A673 (cell line): ENCODE measurements at regions not wholly inside any gene's neighbourhood (a gene's known extent, or its start where the extent isn't known, plus 50 kb on each side); places are given as distances from the start of the nearest gene placed in this dataset.

Experiments used
- EZH2 ChIP-seq: fragments of 200-600 bp; sonication (generic); IDR thresholded peaks from 2 replicates; pipeline ENCODE4 v1.6.1; 2017; ENCODE audit warnings: borderline replicate concordance, low read depth, mild to moderate bottlenecking, mixed read lengths, antibody characterized with exemption, low read length; ENCODE audit not compliant: poor library complexity, severe bottlenecking
- TF ChIP-seq, protein P1 (sequence below): fragments of 300-800, 200-600 bp; sonication (generic); conservative IDR thresholded peaks from 2 replicates; pipeline ENCODE4 v1.5.1; 2017; ENCODE audit warnings: low read depth, mild to moderate bottlenecking, antibody characterized with exemption, low read length, moderate library complexity, mixed read lengths

DNA sequence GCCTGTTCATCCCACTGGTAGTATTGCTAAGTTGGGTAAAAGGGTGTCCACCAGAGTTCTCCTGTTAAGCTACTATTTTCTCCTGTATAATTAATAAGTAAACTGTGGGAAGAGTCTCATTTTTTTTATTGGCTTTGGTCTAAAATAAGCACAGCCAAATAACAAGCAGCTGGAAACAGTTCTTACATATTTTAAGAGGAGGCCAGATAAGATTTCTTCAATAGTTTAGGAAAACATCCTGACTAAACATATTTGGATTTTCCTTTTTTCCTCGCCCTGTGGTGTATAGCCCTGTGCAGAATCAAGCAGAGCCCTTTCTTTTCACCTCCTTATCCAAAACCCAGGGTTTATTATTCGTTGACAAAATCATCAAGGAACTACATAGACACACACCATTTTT, 122.2 kb upstream of the ZNF608 start:
- TF ChIP-seq, protein P1, sequence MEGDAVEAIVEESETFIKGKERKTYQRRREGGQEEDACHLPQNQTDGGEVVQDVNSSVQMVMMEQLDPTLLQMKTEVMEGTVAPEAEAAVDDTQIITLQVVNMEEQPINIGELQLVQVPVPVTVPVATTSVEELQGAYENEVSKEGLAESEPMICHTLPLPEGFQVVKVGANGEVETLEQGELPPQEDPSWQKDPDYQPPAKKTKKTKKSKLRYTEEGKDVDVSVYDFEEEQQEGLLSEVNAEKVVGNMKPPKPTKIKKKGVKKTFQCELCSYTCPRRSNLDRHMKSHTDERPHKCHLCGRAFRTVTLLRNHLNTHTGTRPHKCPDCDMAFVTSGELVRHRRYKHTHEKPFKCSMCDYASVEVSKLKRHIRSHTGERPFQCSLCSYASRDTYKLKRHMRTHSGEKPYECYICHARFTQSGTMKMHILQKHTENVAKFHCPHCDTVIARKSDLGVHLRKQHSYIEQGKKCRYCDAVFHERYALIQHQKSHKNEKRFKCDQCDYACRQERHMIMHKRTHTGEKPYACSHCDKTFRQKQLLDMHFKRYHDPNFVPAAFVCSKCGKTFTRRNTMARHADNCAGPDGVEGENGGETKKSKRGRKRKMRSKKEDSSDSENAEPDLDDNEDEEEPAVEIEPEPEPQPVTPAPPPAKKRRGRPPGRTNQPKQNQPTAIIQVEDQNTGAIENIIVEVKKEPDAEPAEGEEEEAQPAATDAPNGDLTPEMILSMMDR, result no peak
- no peak for TF ChIP-seq EZH2
